ENCODE measurements at regions not wholly inside any gene's neighbourhood (a gene's known extent, or its start where the extent isn't known, plus 50 kb on each side); places are given as distances from the start of the nearest gene placed in this dataset.

DNA sequence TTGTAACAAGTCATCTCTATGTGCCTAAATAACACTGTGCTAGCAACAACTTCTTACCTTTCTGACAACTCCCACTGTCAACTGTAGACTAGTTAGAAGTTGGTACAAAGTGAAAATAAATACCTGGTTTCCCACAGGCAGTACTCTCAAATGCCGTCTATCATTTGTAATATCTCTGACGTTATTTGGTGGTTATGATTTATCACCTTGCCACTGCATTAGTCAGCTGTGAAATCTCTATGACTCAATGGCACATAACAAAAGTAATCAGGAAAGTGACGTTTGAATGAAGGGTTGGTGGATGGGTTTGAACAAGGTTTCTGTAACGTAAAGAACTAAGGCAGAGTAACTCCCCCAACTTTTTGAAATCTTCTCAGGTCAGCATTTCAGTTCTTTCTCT lies 592.3 kb downstream of the MAT2B start:
- no peak for TF ChIP-seq POLR2A (IDR thresholded peaks at IDR 0.05)
- TF ChIP-seq, protein P1, sequence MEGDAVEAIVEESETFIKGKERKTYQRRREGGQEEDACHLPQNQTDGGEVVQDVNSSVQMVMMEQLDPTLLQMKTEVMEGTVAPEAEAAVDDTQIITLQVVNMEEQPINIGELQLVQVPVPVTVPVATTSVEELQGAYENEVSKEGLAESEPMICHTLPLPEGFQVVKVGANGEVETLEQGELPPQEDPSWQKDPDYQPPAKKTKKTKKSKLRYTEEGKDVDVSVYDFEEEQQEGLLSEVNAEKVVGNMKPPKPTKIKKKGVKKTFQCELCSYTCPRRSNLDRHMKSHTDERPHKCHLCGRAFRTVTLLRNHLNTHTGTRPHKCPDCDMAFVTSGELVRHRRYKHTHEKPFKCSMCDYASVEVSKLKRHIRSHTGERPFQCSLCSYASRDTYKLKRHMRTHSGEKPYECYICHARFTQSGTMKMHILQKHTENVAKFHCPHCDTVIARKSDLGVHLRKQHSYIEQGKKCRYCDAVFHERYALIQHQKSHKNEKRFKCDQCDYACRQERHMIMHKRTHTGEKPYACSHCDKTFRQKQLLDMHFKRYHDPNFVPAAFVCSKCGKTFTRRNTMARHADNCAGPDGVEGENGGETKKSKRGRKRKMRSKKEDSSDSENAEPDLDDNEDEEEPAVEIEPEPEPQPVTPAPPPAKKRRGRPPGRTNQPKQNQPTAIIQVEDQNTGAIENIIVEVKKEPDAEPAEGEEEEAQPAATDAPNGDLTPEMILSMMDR (IDR thresholded peaks at IDR 0.05), result no peak

Measured in thyroid gland (tissue), 4 donors.